ENCODE measurements at regions not wholly inside any gene's neighbourhood (a gene's known extent, or its start where the extent isn't known, plus 50 kb on each side); places are given as distances from the start of the nearest gene placed in this dataset.
A peak's percentile ranks its signal among the peaks of the same experiment; 100 is the strongest.

GRCh38 chr18:39958876-39959275 is 1996.2 kb upstream of the PIK3C3 start:
- Histone ChIP-seq H3K4me1 (no peaks in the 10 kb centered on the region), H3K27me3 (no peaks in the 10 kb centered on the region), H3K9me3 (no peaks in the 10 kb centered on the region), H3K4me3 (no peak overlapping the region), H3K27ac (no peak overlapping the region), H3K36me3 (no peaks in the 10 kb centered on the region)
- TF ChIP-seq, protein P1, sequence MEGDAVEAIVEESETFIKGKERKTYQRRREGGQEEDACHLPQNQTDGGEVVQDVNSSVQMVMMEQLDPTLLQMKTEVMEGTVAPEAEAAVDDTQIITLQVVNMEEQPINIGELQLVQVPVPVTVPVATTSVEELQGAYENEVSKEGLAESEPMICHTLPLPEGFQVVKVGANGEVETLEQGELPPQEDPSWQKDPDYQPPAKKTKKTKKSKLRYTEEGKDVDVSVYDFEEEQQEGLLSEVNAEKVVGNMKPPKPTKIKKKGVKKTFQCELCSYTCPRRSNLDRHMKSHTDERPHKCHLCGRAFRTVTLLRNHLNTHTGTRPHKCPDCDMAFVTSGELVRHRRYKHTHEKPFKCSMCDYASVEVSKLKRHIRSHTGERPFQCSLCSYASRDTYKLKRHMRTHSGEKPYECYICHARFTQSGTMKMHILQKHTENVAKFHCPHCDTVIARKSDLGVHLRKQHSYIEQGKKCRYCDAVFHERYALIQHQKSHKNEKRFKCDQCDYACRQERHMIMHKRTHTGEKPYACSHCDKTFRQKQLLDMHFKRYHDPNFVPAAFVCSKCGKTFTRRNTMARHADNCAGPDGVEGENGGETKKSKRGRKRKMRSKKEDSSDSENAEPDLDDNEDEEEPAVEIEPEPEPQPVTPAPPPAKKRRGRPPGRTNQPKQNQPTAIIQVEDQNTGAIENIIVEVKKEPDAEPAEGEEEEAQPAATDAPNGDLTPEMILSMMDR (IDR thresholded peaks at IDR 0.05) = no peak
- no peak for TF ChIP-seq POLR2A (IDR thresholded peaks at IDR 0.05)
- 66 to 80% (median 71%) methylated on average over 1 of the region's 1 CpG for WGBS, 4 donors
- DNase-seq = no peak
- ATAC-seq = no peak
- intact Hi-C loops (cut with DNase I) = no loop called here

DNA sequence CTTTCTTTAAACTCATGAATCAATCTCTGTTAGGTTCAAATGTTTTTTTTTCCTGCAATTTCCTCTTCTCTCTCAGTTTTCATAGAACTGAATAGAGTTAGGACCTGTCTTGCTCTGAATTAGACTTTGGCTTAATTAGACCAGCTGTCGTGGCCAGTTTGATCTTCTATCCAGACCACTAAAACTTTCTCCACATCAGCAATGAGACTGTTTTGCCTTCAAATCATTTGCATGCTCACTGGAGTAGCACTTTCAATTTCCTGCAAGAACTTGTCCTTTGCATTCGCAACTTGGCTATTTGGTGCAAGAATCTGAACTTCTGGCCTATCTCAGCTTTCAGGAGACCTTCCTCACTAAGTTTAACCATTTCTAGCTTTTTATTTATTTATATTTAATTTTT is 2002.2 kb upstream of the PIK3C3 start:
- intact Hi-C loops (cut with DNase I) = no loop called here
- 80 to 85% (median 84%) methylated on average over 2 of the region's 2 CpGs for WGBS, 4 donors
- no peak for TF ChIP-seq POLR2A (IDR thresholded peaks at IDR 0.05)
- TF ChIP-seq, protein P1 (IDR thresholded peaks at IDR 0.05) = no peak

GRCh38 chr18:39951142-39951720 is 2003.8 kb upstream of the PIK3C3 start:
- intact Hi-C loops (cut with DNase I) = no loop called here
- TF ChIP-seq, protein P1 (IDR thresholded peaks at IDR 0.05) = no peak
- no peak for TF ChIP-seq POLR2A (IDR thresholded peaks at IDR 0.05)
- H3K4me3 ChIP-seq = no peak overlapping the region
- no peaks in the 10 kb centered on the region for H3K9me3 ChIP-seq
- H3K4me1 ChIP-seq = no peaks in the 10 kb centered on the region
- H3K36me3 ChIP-seq = no peaks in the 10 kb centered on the region
- no peak for DNase-seq
- no peak overlapping the region for H3K27ac ChIP-seq
- no peaks in the 10 kb centered on the region for H3K27me3 ChIP-seq
- no peak for ATAC-seq
- 89 to 97% (median 91%) methylated on average over 4 of the region's 4 CpGs for WGBS, 4 donors

More for the DNA sequence above, 2002.2 kb upstream of the PIK3C3 start:
- DNase-seq (no peak), ATAC-seq (no peak)
- Histone ChIP-seq H3K27ac (no peak overlapping the region), H3K27me3 (no peaks in the 10 kb centered on the region), H3K9me3 (no peaks in the 10 kb centered on the region), H3K4me3 (no peak overlapping the region), H3K4me1 (no peaks in the 10 kb centered on the region), H3K36me3 (no peaks in the 10 kb centered on the region)

GRCh38 chr18:39946623-39947061 is 2008.4 kb upstream of the PIK3C3 start:
- Histone ChIP-seq H3K27me3 (no peaks in the 10 kb centered on the region), H3K27ac (no peak overlapping the region), H3K36me3 (no peaks in the 10 kb centered on the region), H3K9me3 (no peaks in the 10 kb centered on the region), H3K4me3 (no peak overlapping the region), H3K4me1 (no peaks in the 10 kb centered on the region)
- no peak for DNase-seq
- intact Hi-C loops (cut with DNase I) = no loop called here
- ATAC-seq = peak in 1 of 4 donors; percentile 34
- TF ChIP-seq, protein P1 (IDR thresholded peaks at IDR 0.05) = no peak
- no peak for TF ChIP-seq POLR2A (IDR thresholded peaks at IDR 0.05)
